ENCODE measurements at regions not wholly inside any gene's neighbourhood (a gene's known extent, or its start where the extent isn't known, plus 50 kb on each side); places are given as distances from the start of the nearest gene placed in this dataset.
A peak's percentile ranks its signal among the peaks of the same experiment; 100 is the strongest.

GRCh38 chrX:71000139-71000538 lies 68.0 kb downstream of the SNX12 start:
- DNase-seq (ENCODE audit: low spot score), result no peak

GRCh38 chrX:70998411-70999027 lies 67.6 kb upstream of the SLC7A3 start:
- peak; percentile 9 for DNase-seq (ENCODE audit: low spot score)

GRCh38 chrX:70995338-70995737 lies 64.4 kb upstream of the SLC7A3 start:
- no peak for DNase-seq (ENCODE audit: low spot score)

DNA sequence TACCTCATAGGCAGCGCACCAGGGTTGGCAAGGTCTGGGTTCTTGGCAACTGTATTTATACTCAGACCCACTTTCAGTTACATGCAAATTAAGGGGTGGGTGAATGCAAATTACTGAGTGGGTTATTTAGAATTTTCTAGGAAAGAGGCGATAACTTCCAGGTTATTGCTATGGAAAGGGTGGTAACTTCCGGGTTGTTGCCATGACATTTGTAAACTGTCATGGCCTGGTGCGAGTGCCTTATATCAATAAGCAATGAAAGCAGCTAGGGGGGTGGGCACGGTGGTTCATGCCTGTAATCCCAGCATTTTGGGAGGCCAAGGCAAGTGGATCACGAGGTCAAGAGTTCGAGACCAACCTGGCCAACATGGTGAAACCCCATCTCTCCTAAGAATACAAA lies 57.5 kb upstream of the SLC7A3 start:
- no peak for DNase-seq (ENCODE audit: low spot score)
